GM12878 (cell line): ENCODE measurements at regions not wholly inside any gene's neighbourhood (a gene's known extent, or its start where the extent isn't known, plus 50 kb on each side); places are given as distances from the start of the nearest gene placed in this dataset.

Experiments used
- BMI1 ChIP-seq: fragments of 450-650 bp; IDR thresholded peaks from 2 replicates; pipeline ENCODE4 v1.6.1; 2016; ENCODE audit warnings: mild to moderate bottlenecking, moderate library complexity, borderline replicate concordance
- CEBPB ChIP-seq, 2 experiments: fragments of 150-350 bp in 1 of 2; IDR thresholded peaks; 2 replicates each; pipeline ENCODE4 v1.6.1; 2012 to 2014; ENCODE audit warnings: low read depth in 2 of 2, low read length in 2 of 2, borderline replicate concordance in 1 of 2, inconsistent platforms in 1 of 2
- FOS ChIP-seq: IDR thresholded peaks from 3 replicates; pipeline ENCODE4 v1.6.1; 2011; ENCODE audit warnings: borderline replicate concordance; ENCODE audit not compliant: insufficient read length; ENCODE audit errors: extremely low read depth
- MYB ChIP-seq: fragments of 150-350 bp; IDR thresholded peaks from 2 replicates; pipeline ENCODE4 v1.6.1; 2014; ENCODE audit warnings: mild to moderate bottlenecking, low read depth, low read length, borderline replicate concordance
- MYC ChIP-seq: IDR thresholded peaks from 2 replicates; pipeline ENCODE4 v1.6.1; 2011; ENCODE audit warnings: mild to moderate bottlenecking, low read length, moderate library complexity, inconsistent platforms; ENCODE audit not compliant: insufficient read depth, insufficient replicate concordance, insufficient read length, severe bottlenecking
- NBN ChIP-seq: fragments of 450-650 bp; IDR thresholded peaks from 2 replicates; pipeline ENCODE4 v1.6.1; 2016
- SP1 ChIP-seq: IDR thresholded peaks from one replicate; pipeline ENCODE4 v1.6.1; 2011; ENCODE audit warnings: low read depth, low read length
- YBX1 ChIP-seq: fragments of 450-650 bp; IDR thresholded peaks from 2 replicates; pipeline ENCODE4 v1.6.1; 2016; ENCODE audit warnings: antibody characterized with exemption
- ZBTB33 ChIP-seq: fragments of 450-650 bp; IDR thresholded peaks from 2 replicates; pipeline ENCODE4 v1.6.1; 2017; ENCODE audit warnings: mild to moderate bottlenecking
- TF ChIP-seq, protein P1 (sequence below): IDR thresholded peaks from 2 replicates; pipeline ENCODE4 v1.6.1; 2011; ENCODE audit warnings: borderline replicate concordance, low read depth, mild to moderate bottlenecking, moderate library complexity, mixed read lengths, low read length; ENCODE audit not compliant: insufficient read depth; ENCODE audit errors: extremely low read length

GRCh38 chr20:19079536-19080299 lies 132.7 kb upstream of the SLC24A3 start (continued):
- TF ChIP-seq MYB: no peak
- no peak for TF ChIP-seq BMI1
- TF ChIP-seq, protein P1, sequence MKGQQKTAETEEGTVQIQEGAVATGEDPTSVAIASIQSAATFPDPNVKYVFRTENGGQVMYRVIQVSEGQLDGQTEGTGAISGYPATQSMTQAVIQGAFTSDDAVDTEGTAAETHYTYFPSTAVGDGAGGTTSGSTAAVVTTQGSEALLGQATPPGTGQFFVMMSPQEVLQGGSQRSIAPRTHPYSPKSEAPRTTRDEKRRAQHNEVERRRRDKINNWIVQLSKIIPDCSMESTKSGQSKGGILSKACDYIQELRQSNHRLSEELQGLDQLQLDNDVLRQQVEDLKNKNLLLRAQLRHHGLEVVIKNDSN: no peak
- TF ChIP-seq CEBPB (IDR thresholded peaks at IDR 0.05; ENCODE audit: borderline replicate concordance in 1 of 2, low read depth in 2 of 2, low read length in 2 of 2): no peak
- no peak for TF ChIP-seq NBN
- no peak for TF ChIP-seq SP1
- no peak for TF ChIP-seq MYC
- TF ChIP-seq YBX1: no peak
- TF ChIP-seq ZBTB33: no peak
- no peak for TF ChIP-seq FOS
- TF ChIP-seq, all 136 proteins: peak for 0
